Prostate gland (tissue), 2 donors: ENCODE measurements at regions not wholly inside any gene's neighbourhood (a gene's known extent, or its start where the extent isn't known, plus 50 kb on each side); places are given as distances from the start of the nearest gene placed in this dataset.

Experiments
- CTCF ChIP-seq, 4 experiments: fragments of 200-600 bp in 2 of 4; fragments of 450-650 bp in 2 of 4; sonication (generic) in 2 of 4; IDR thresholded peaks; 1 replicate in 3 of 4; 2 replicates in 1 of 4; pipeline ENCODE4 v1.5.1; 2016 to 2019; ENCODE audit warnings: antibody characterized with exemption in 4 of 4, mild to moderate bottlenecking in 2 of 4, moderate library complexity in 2 of 4
- POLR2A ChIP-seq: fragments of 450-650 bp; IDR thresholded peaks from one replicate; pipeline ENCODE4 v1.6.1; 2016; ENCODE audit warnings: antibody characterized with exemption, mild to moderate bottlenecking

- TF ChIP-seq CTCF (IDR thresholded peaks at IDR 0.05) (no peak), POLR2A (no peak)
Observed at GRCh38 chr15:100717596-100717995, 115.2 kb downstream of the ASB7 start.
